DND-41 (cell line): ENCODE measurements at regions not wholly inside any gene's neighbourhood (a gene's known extent, or its start where the extent isn't known, plus 50 kb on each side); places are given as distances from the start of the nearest gene placed in this dataset.

Experiments
- EZH2 ChIP-seq: IDR thresholded peaks from 3 replicates; pipeline ENCODE4 v1.6.1; 2012; ENCODE audit warnings: borderline replicate concordance, low read depth, mild to moderate bottlenecking, moderate library complexity, low read length, inconsistent platforms; ENCODE audit not compliant: severe bottlenecking
- TF ChIP-seq, protein P1 (sequence below): IDR thresholded peaks from 2 replicates; pipeline ENCODE4 v1.5.1; 2012; ENCODE audit warnings: borderline replicate concordance, low read length, moderate library complexity, mild to moderate bottlenecking; ENCODE audit not compliant: poor library complexity, severe bottlenecking; ENCODE audit errors: extremely low read depth

DNA sequence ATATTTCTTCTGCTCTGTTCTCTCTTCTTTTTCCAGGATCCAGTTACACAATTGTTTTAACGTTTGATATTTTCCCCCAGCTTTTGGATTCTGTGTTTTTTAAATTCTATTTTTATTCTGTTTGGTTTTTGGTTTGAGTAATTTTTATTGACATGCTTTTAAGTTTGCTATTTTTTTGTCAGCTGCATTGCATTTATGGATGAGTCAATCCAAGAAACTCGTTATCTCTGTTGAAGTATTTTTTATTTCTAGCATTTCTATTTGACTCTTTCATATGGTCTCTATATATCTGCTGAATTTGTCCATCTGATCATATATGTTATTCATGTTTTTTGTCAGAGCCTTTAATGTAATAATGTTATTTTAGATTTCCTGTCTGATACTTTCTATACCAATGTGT lies 65.6 kb downstream of the DDIT4L start:
- TF ChIP-seq, protein P1, sequence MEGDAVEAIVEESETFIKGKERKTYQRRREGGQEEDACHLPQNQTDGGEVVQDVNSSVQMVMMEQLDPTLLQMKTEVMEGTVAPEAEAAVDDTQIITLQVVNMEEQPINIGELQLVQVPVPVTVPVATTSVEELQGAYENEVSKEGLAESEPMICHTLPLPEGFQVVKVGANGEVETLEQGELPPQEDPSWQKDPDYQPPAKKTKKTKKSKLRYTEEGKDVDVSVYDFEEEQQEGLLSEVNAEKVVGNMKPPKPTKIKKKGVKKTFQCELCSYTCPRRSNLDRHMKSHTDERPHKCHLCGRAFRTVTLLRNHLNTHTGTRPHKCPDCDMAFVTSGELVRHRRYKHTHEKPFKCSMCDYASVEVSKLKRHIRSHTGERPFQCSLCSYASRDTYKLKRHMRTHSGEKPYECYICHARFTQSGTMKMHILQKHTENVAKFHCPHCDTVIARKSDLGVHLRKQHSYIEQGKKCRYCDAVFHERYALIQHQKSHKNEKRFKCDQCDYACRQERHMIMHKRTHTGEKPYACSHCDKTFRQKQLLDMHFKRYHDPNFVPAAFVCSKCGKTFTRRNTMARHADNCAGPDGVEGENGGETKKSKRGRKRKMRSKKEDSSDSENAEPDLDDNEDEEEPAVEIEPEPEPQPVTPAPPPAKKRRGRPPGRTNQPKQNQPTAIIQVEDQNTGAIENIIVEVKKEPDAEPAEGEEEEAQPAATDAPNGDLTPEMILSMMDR, result no peak
- no peak for TF ChIP-seq EZH2
